ENCODE measurements at regions not wholly inside any gene's neighbourhood (a gene's known extent, or its start where the extent isn't known, plus 50 kb on each side); places are given as distances from the start of the nearest gene placed in this dataset.

DNA sequence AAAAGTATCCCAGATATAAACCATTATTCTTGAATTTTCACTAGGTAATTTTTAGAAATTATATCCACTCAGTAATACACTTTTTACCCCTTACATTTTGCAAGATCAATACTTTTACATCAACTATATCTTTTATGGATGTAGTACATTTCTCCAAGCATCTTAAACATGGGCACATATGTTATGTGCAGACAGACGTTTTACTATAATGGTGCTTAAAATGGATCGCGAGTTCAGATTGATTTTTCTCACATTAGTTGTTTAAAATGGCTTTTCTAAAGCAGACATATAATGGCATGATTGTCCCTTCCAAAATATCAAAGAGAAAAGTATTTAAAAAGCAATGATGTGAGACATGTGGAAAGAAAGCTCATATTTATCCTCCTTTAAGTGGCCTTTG, 786.1 kb downstream of the PDHA2 start:
- Histone ChIP-seq H3K9me1 (ENCODE audit: insufficient read depth, low read length) (no peaks in the 10 kb centered on the region), H3K18ac (ENCODE audit: low read depth, low read length) (no peak overlapping the region), H3K14ac (replicated peaks; ENCODE audit: low read depth, low read length) (no peak overlapping the region), H3K4me2 (ENCODE audit: low read depth, low read length) (no peak overlapping the region), H2AFZ (replicated peaks; ENCODE audit: low read length, poor library complexity) (no peak overlapping the region), H2BK120ac (ENCODE audit: low read depth, low read length) (no peak overlapping the region), H2BK20ac (ENCODE audit: low read depth, low read length) (no peak overlapping the region), H3K56ac (ENCODE audit: extremely low read depth, insufficient read depth, low read length) (no peak overlapping the region), H4K91ac (ENCODE audit: insufficient read depth, low read depth, low read length) (no peak overlapping the region), H3K9ac (ENCODE audit: low read depth, low read length) (no peak overlapping the region), H2BK15ac (ENCODE audit: low read depth, low read length) (no peak overlapping the region), H4K5ac (ENCODE audit: low read depth, low read length) (no peak overlapping the region), H3K79me1 (ENCODE audit: low read depth in 1 of 2, low read length in 2 of 2) (no peaks in the 10 kb centered on the region), H3K4me1 (ENCODE audit: control insufficient read depth, insufficient read depth, low read length) (no peaks in the 10 kb centered on the region), H4K20me1 (ENCODE audit: insufficient read depth, low read length) (no peaks in the 10 kb centered on the region), H2AK9ac (replicated peaks; ENCODE audit: low read depth, low read length, poor library complexity) (no peak overlapping the region), H3K36me3 (ENCODE audit: control insufficient read depth, insufficient read depth, low read length) (no peaks in the 10 kb centered on the region), H2AK5ac (ENCODE audit: low read depth, low read length) (no peak overlapping the region), H3K27me3 (ENCODE audit: control insufficient read depth, insufficient read depth, low read length) (no peaks in the 10 kb centered on the region), H3K27ac (ENCODE audit: insufficient read depth, low read length) (no peak overlapping the region), H4K8ac (ENCODE audit: low read depth in 2 of 2, low read length in 2 of 2) (no peak overlapping the region), H3K4ac (ENCODE audit: low read depth, low read length) (no peak overlapping the region), H2BK5ac (ENCODE audit: low read depth, low read length, poor library complexity, severe bottlenecking) (no peak overlapping the region), H3K4me3 (ENCODE audit: insufficient read depth, low read depth, low read length) (no peak overlapping the region), H3K23ac (ENCODE audit: low read depth, low read length) (no peak overlapping the region), H3K9me3 (ENCODE audit: control insufficient read depth, insufficient read depth, low read length) (no peaks in the 10 kb centered on the region; the same call in 1 of the 2 replicates)
- intact Hi-C loops (cut with micrococcal nuclease): no loop called here
- BruUV-seq (replicated peaks): no TSS peak
- no CpG with 5 or more reads among the region's 3 CpGs for WGBS, 2 experiments (ENCODE audit: extremely low coverage in 2 of 2, insufficient read length in 1 of 2)
- DNase-seq (no peak), ATAC-seq (ENCODE audit: low read depth) (no peak)
- no peak for TF ChIP-seq CHD1 (IDR thresholded peaks at IDR 0.05; ENCODE audit: low read depth, low read length)
- no peak for TF ChIP-seq RFX5 (IDR thresholded peaks at IDR 0.05; ENCODE audit: low read depth, low read length)
- no peak for TF ChIP-seq MAZ (IDR thresholded peaks at IDR 0.05; ENCODE audit: borderline replicate concordance, low read depth, low read length)
- TF ChIP-seq SMC3 (IDR thresholded peaks at IDR 0.05; ENCODE audit: low read depth, low read length): no peak
- no peak for TF ChIP-seq POLR2A (IDR thresholded peaks at IDR 0.05; ENCODE audit: low read depth, low read length)
- TF ChIP-seq, protein P1, sequence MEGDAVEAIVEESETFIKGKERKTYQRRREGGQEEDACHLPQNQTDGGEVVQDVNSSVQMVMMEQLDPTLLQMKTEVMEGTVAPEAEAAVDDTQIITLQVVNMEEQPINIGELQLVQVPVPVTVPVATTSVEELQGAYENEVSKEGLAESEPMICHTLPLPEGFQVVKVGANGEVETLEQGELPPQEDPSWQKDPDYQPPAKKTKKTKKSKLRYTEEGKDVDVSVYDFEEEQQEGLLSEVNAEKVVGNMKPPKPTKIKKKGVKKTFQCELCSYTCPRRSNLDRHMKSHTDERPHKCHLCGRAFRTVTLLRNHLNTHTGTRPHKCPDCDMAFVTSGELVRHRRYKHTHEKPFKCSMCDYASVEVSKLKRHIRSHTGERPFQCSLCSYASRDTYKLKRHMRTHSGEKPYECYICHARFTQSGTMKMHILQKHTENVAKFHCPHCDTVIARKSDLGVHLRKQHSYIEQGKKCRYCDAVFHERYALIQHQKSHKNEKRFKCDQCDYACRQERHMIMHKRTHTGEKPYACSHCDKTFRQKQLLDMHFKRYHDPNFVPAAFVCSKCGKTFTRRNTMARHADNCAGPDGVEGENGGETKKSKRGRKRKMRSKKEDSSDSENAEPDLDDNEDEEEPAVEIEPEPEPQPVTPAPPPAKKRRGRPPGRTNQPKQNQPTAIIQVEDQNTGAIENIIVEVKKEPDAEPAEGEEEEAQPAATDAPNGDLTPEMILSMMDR (conservative IDR thresholded peaks at IDR 0.05; ENCODE audit: low read depth, low read length): no peak
- TF ChIP-seq NFE2L2 (IDR thresholded peaks at IDR 0.05; ENCODE audit: low read depth, low read length): no peak
- no peak for TF ChIP-seq RCOR1 (IDR thresholded peaks at IDR 0.05; ENCODE audit: insufficient replicate concordance, low read length)
- TF ChIP-seq, protein P2, sequence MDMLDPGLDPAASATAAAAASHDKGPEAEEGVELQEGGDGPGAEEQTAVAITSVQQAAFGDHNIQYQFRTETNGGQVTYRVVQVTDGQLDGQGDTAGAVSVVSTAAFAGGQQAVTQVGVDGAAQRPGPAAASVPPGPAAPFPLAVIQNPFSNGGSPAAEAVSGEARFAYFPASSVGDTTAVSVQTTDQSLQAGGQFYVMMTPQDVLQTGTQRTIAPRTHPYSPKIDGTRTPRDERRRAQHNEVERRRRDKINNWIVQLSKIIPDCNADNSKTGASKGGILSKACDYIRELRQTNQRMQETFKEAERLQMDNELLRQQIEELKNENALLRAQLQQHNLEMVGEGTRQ (IDR thresholded peaks at IDR 0.05; ENCODE audit: low read depth, low read length): no peak
- ChIA-PET CTCF (no interaction called here), POLR2A (ENCODE audit: unreplicated experiment) (no interaction called here)
- in situ Hi-C loops (cut with MboI; ENCODE audit: low sequenced_read_pairs): no loop called here
- dilution Hi-C loops (cut with HindIII; ENCODE audit: low sequenced_read_pairs, unreplicated experiment): no loop called here
